GM10248 (cell line): ENCODE measurements at regions not wholly inside any gene's neighbourhood (a gene's known extent, or its start where the extent isn't known, plus 50 kb on each side); places are given as distances from the start of the nearest gene placed in this dataset.

ENCODE experiments used
- CTCF ChIA-PET: fragments of 300-600 bp; sonication (Branson Sonifier 250); formaldehyde crosslinking; extraction: SDS; loops from one replicate; lab custom pipeline; 2021; ENCODE audit warnings: antibody characterized with exemption; lab: Yijun Ruan, JAX
- POLR2A ChIA-PET: fragments of 350-650 bp; sonication (Branson Sonifier 250); formaldehyde crosslinking; extraction: SDS; loops from one replicate; lab custom pipeline; 2020; ENCODE audit warnings: antibody characterized with exemption; lab: Yijun Ruan, JAX
- DNase-seq: peaks from one replicate; pipeline ENCODE4 v3.0.0; 2012; ENCODE audit errors: extremely low spot score
- CTCF ChIP-seq: IDR thresholded peaks from 2 replicates; pipeline ENCODE4 v1.5.1; 2012; ENCODE audit warnings: mild to moderate bottlenecking, low read depth; ENCODE audit errors: extremely low read depth, missing control alignments, control extremely low read depth

DNA sequence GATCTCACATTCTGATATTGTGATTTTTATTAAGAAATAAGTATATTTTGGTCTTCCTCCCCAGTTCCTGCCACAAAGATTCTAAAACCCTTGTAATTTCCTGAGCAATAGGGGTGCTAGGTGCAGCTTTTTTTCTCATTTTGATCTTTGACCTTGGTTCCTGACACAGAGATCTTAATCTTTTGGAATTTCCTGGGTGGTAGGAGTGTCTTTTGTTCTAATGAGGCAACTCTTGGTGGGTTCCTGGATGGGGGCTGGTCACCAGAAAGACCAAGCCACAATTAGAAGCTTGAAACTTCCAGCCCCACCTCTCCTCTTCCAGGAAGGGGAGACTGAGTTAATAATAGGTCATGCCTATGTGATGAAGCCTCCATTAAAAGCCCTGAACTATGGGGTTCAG, 334.6 kb downstream of the FOXO1 start:
- no peak for TF ChIP-seq CTCF
- POLR2A ChIA-PET: no interaction called here
- no peak for DNase-seq
- CTCF ChIA-PET: no interaction called here

DNA sequence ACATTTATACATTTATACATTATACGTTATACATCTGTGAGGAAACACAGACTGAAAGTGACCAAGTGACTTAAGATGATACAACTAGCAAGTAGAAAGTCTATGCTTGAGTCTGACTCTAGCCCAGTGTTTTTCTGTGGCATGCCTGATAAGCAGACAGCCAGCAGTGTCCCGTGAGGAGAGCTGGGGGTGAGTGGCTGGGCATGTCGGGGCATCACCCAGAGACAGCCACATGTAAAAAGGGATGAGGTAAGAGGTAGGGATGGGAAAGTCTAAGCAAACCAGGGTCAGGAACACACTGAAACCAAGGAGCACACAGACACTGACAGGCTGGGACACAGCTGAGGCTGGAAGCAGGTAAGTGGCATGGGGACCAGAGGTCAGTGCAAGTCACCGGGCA, 333.2 kb downstream of the FOXO1 start:
- CTCF ChIA-PET: no interaction called here
- TF ChIP-seq CTCF: no peak
- no peak for DNase-seq
- POLR2A ChIA-PET: no interaction called here

- TF ChIP-seq CTCF: no peak
- DNase-seq: no peak
- CTCF ChIA-PET: no interaction called here
- POLR2A ChIA-PET: no interaction called here
Observed at GRCh38 chr13:40334031-40334430, 332.4 kb downstream of the FOXO1 start.

DNA sequence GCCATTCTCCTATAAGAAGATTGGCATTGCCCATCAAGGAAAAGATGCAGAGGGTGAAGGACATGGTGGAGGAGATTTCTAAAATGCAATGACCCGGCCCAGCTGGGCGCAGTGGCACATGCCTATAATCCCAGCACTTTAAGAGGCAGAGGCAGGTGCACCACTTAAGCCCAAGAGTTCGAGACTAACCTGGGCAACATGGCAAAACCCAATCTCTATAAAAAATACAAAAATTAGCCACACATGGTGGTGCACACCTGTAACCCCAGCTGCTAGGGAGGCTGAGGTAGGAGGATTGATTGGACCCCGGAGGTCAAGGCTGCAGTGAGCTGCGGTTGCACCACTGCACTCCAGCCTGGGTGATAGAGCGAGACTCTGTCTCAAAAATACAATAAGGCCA, 331.8 kb downstream of the FOXO1 start:
- no peak for DNase-seq
- CTCF ChIA-PET: no interaction called here
- no peak for TF ChIP-seq CTCF
- POLR2A ChIA-PET: no interaction called here

DNA sequence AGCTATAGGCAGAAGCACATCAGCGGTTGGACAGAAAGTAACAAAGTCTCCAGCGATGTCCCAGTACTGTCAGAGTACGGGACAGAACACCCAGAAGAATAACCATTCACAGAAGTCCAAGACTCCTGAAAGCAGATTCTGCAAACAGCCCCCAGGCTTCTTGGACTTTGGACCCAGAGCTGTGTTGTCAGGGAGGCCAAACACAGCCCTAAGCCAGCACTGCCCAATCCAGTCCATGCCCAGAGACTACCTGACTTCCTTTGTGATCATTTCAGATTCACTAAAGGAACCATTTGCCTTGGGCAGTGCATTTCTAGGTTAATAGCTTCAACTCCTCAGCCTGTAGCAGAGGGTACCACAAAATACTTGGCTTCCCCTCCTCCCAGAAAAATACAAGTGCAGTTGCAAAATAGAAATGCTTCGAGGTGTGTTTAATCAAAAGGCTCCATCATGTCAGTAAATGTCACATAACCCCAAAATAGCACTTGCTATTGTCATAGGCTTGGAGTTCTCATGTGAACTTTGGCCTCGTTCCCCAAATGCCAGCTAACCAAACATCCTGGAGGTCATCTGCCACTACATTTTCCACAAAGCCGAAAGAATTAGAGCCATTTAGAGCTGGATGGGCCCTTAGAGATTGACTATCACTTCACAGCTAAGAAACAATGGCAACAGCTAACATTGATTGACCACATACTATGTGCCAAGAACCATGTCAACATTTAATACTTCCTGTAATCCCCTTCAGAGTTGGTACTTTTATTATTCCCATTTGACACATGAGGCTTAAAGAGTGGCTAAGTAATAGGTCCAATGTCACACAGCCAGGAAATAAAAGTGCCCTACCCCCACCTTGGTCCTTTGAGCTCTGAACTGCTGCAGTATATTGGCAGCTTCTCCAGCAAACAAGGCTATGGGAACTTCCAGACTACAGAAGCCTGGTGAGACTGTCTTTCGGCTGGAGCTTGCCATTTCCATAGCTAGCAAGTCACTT, 329.9 kb downstream of the FOXO1 start:
- DNase-seq: no peak
- ChIA-PET POLR2A (no interaction called here), CTCF (interaction anchor here (1.5 kb wide), 2 partner anchors 9 to 11 kb away, joined by 4 read pairs; no protein-coding TSS in a partner anchor)
- no peak for TF ChIP-seq CTCF

DNA sequence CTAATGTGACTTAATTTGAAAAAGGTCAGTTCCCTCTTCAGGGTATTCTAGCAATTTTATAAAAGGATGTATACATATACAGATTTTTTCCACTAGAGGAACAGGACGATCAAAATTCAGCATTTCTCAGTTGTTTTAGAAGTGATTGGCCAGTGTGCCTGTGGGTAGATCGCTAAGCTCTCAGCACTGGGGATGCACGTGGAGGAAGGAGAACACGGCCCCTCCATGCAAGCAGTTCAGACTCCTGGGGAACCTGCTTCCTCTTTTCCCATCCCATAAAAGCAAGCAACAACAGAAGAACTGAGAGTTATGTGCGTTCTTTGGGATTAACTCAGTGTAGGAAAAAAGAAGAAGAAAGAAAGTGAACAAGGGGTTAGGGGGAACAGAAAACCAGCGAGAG, 328.8 kb downstream of the FOXO1 start:
- no peak for TF ChIP-seq CTCF
- ChIA-PET POLR2A (no interaction called here), CTCF (interaction anchor here (1.5 kb wide), 1 partner anchor 12 kb away, joined by 4 read pairs; no protein-coding TSS in a partner anchor)
- DNase-seq: no peak
